Retinal pigment epithelial cell (primary cell): ENCODE measurements at regions not wholly inside any gene's neighbourhood (a gene's known extent, or its start where the extent isn't known, plus 50 kb on each side); places are given as distances from the start of the nearest gene placed in this dataset.

Experiments
- DNase-seq: peaks from one replicate; pipeline ENCODE4 v3.0.0-alpha.2; 2010; ENCODE audit warnings: low read depth
- H3K4me3 ChIP-seq: 2 replicates; pipeline ENCODE4 v1.5.1; 2011; ENCODE audit warnings: mild to moderate bottlenecking, low read length, control low read depth, moderate library complexity
- TF ChIP-seq, protein P1 (sequence below): conservative IDR thresholded peaks from 2 replicates; pipeline ENCODE4 v1.5.1; 2011; ENCODE audit warnings: low read depth, low read length, control low read depth, inconsistent platforms

DNA sequence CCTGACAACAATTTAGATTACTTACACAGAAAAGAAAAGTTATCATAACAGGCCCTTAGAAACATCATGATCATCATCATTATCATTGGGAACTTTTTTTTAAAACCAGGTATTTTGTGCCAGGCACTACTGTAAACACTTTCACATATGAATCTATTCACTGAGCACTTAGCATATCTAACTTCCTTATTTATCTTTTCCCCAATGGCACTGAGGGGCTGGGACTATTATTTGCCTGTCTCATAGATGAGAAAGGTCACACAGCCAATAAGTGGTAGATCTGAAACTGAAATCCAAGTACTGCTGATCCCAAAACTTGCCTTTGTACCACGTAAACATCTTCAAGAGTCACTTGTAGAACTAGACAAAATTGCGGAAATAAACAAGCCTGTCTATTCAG lies 184.2 kb upstream of the RBPJ start:
- TF ChIP-seq, protein P1, sequence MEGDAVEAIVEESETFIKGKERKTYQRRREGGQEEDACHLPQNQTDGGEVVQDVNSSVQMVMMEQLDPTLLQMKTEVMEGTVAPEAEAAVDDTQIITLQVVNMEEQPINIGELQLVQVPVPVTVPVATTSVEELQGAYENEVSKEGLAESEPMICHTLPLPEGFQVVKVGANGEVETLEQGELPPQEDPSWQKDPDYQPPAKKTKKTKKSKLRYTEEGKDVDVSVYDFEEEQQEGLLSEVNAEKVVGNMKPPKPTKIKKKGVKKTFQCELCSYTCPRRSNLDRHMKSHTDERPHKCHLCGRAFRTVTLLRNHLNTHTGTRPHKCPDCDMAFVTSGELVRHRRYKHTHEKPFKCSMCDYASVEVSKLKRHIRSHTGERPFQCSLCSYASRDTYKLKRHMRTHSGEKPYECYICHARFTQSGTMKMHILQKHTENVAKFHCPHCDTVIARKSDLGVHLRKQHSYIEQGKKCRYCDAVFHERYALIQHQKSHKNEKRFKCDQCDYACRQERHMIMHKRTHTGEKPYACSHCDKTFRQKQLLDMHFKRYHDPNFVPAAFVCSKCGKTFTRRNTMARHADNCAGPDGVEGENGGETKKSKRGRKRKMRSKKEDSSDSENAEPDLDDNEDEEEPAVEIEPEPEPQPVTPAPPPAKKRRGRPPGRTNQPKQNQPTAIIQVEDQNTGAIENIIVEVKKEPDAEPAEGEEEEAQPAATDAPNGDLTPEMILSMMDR = no peak
- no peak for DNase-seq
- H3K4me3 ChIP-seq = no peak overlapping the region

DNA sequence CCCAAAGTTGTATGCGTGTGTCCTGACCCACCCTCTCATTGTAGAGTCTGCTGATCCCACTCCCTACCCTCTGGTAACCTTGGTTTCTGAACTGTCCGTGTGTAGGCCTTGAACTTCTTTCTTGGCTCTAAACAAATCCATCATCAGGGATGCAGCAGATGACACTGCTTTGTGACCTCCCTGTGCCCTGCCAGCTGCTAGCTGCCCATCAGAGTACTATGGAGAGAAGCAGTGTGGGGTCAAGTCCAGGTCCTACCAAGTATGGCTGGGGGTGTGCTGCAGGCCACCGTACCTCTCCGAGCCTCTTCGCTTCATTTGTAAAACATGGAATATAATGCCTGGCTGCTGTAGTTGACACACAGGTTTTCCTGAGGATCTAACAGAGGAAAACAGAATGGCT lies 183.5 kb upstream of the RBPJ start:
- DNase-seq = no peak
- TF ChIP-seq, protein P1 = no peak
- H3K4me3 ChIP-seq = no peak overlapping the region

DNA sequence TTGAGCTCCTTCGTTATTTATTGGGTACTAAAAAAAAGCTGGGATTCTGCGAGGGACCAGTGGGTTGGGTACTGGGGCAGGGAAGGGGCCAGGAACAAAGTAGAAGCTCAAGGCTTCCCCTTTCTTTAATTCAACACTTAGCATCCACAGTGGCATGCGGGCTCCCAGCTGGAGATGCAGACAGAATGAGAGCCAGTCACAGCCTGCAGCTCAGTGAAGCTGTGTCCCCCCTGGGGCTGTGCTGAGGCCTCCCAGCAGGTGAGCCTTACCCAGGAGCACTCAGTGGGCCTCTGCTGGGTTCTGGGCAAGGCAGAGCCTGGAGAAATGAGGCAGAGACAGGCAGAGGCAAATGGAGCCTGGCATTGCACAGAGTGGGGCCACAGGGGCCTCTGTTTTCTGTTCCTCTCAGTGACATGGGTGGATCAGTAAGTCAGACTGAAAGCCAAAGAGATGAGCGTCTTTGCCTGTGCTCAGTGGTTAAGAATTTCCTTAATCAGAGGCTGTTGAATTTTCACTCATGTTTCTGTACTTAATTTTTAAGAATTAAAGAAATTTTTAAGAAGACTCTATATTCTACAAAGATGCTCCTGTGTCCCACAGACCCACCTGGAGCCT lies 181.4 kb upstream of the RBPJ start:
- H3K4me3 ChIP-seq = no peak overlapping the region
- DNase-seq = no peak
- TF ChIP-seq, protein P1 = no peak

DNA sequence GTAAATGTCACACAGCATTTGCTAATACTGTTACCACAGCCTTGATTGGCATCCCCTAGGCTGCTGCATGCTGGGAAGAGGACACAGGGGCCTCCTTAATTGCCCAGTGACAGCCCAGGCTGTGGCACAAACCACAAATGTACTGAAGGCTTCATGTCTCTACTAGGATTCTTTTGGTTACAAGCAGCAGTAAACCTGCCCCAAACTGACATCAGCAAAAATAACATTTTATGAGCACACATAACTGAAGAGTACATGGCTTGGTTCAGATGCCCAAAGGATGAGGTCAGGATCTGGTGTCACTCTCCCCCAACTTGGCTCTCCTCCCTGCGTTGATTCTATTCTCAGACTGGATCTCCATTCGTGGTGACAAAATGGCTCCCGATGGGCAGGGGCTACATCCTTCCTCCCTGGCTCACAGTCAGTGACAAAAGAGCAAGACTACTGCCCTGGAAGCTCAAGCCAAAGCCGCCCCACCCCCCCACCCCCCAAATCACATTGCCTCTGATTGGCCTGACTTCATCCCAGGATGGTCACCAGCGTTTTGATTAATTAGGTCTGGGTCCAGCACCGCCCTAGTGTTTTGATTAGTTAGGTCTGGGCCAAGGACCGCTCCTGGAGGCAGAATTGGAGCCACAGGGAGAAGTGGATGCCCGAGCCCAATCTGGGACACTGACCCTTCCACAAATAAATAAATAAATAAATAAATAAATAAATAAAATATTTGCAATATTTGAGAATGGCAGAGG lies 180.5 kb upstream of the RBPJ start:
- no peak overlapping the region for H3K4me3 ChIP-seq
- DNase-seq = no peak
- TF ChIP-seq, protein P1 = no peak

DNA sequence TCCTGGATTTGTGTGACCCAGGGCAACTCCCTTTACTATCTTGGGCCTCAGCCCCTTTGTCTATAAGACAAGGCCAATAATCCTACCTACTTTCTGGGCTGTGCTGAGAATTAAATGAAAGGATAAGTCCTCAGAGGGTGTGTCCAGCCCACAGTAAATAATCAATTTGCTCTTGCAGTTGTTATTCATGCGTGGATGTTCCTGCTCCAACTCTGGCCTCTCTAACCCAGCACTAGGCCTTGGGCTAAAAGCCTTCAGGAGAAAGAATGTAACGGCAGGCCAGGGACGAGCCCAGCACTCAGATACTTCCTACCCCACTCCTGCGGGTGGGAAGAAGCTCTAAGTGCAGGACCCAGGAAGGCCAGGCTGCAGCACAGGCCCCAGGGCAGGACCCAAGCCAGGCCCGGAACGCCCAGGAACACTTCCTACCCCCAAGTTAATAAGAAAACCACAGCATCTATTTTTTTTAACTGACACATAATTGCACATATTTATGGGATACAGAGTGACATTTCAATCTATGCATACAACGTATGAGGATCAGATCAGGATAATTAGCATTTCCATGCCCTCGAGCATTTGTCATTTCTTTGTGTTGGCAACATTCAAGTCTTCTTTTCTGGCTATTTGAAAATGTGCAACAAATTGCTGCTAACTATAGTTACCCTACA lies 179.6 kb upstream of the RBPJ start:
- no peak for DNase-seq
- no peak overlapping the region for H3K4me3 ChIP-seq

DNA sequence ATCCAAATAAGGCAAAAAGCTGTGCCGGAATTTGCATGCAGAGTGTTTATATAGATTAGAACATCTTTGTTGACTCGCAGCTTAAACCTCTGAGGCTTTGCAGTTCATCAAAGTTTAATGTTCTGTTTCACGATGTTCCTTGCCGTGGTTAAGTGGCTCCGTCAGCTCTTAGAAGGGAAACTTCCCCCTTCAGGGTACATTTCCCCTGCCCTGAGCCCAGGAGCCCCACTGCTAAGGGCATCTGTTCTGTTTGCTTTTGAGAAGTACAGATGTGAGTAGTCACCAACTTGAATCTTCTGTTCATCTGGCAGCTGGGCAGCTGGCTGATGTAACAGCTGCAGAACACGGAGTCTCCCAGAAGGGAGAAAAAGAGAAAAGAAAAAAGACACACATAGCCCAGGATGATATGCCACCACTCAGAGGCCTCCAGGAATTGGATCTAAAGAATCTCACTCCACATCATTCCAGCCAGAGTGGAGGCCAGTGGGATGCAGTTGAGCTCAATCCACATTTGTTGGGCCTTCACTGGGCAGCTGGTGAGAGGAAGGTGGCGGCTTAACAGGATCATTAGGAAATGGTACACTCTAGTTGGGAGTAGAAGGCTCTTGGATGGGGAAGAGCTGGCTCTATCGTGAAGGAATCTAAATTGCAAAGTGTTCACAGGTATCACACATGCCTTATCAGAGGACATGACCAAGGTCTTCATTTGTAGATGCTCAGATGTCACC lies 178.7 kb upstream of the RBPJ start:
- TF ChIP-seq, protein P1 = no peak
- H3K4me3 ChIP-seq = no peak overlapping the region
- no peak for DNase-seq

More for the DNA sequence above, 179.6 kb upstream of the RBPJ start:
- TF ChIP-seq, protein P1 = no peak
